ENCODE measurements at regions not wholly inside any gene's neighbourhood (a gene's known extent, or its start where the extent isn't known, plus 50 kb on each side); places are given as distances from the start of the nearest gene placed in this dataset.
"Not testable (repeated sequence)": the region's sequence is repeated elsewhere in the genome, so short reads cannot be mapped to it uniquely, and the experiment has no call there.

DNA sequence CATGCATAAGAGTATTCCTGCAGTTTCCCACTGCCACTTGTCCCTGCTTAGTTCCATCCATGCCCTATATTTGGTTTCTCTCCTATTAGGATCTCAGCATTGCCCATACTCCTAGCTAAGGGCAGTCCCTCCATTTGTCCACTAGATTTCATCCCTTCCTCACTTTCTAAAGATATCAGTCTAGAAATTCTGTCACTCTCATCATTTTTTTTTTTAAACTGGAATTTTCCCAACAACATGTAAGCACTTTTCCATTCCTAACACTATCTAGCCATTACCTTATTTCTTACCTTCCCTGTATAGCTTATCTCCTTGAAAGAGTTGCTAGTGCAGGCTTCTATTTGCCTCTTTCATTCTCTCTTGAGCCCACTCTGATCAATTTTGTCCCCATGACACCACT, 312.2 kb downstream of the BTBD3 start:
- DNase-seq (ENCODE audit: low spot score): no peak

DNA sequence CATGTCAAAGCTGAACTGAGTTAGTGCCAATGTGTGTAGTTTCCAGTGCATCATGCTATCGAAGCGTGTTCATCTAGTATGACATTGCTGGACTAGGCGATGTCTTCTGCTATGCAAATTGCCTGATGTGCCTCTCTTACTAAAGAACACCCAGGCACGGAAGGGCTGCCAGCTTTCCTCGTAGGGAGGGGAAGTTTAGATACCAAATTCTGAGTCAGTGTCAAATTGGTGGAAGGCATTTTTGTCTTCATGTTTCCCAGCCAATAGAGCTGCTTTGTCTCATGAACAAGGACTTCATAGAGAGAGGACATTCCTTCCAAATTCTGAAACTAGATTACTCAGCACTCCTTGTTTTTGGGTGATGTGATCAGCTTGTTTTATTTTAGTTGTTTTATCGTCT, 320.1 kb downstream of the BTBD3 start:
- TF ChIP-seq, protein P1, sequence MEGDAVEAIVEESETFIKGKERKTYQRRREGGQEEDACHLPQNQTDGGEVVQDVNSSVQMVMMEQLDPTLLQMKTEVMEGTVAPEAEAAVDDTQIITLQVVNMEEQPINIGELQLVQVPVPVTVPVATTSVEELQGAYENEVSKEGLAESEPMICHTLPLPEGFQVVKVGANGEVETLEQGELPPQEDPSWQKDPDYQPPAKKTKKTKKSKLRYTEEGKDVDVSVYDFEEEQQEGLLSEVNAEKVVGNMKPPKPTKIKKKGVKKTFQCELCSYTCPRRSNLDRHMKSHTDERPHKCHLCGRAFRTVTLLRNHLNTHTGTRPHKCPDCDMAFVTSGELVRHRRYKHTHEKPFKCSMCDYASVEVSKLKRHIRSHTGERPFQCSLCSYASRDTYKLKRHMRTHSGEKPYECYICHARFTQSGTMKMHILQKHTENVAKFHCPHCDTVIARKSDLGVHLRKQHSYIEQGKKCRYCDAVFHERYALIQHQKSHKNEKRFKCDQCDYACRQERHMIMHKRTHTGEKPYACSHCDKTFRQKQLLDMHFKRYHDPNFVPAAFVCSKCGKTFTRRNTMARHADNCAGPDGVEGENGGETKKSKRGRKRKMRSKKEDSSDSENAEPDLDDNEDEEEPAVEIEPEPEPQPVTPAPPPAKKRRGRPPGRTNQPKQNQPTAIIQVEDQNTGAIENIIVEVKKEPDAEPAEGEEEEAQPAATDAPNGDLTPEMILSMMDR (IDR thresholded peaks at IDR 0.05): no peak
- no peak for DNase-seq (ENCODE audit: low spot score)
- H3K27ac ChIP-seq: no peak overlapping the region
- H3K4me3 ChIP-seq: peak overlapping the region; percentile 8

More for the DNA sequence above, 312.2 kb downstream of the BTBD3 start:
- Histone ChIP-seq H3K4me3 (no peak overlapping the region), H3K27ac (no peak overlapping the region)
- TF ChIP-seq, protein P1 (IDR thresholded peaks at IDR 0.05): no peak

DNA sequence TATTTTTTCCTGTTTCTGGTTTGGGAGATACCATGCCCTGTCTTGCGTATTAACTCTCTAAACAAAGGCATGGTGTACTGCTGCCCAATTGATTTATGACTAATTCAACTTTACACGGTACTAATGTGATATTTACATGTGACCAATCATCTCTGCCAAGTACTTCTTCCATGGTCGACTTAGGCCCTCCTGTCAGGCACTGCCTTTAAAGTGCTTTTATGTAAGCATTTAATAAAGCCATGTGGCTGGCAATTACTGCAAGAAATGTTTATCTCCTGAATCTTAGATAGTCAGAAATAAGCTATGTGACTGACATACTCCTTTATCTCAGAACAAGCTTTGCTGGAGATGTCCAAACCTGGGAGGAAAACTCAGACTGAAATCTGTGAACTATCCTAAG, 323.4 kb downstream of the BTBD3 start:
- H3K4me3 ChIP-seq: no peak overlapping the region
- H3K27ac ChIP-seq: no peak overlapping the region
- TF ChIP-seq, protein P1 (IDR thresholded peaks at IDR 0.05): no peak
- no peak for DNase-seq (ENCODE audit: low spot score)

DNA sequence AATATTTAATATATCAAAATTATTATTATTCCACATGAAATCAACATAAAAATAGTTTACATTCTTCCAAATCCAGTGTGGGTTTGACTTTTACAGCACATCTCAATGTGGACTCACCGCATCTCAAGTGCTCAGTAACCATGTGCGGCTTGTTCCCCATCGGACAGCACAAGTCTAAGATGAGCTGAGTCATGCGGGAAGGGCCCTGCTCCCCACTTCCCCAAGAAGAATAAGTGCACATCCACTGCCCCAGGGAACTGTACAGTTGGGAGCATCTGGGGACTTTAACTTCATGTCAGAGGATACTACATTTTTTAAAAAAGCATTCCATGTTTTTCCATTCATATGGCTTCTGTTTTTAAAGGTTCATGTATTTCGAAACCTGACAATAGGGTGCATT, 325.6 kb downstream of the BTBD3 start:
- Histone ChIP-seq H3K27ac (no peak overlapping the region), H3K4me3 (no peak overlapping the region)
- no peak for DNase-seq (ENCODE audit: low spot score)
- TF ChIP-seq, protein P1 (IDR thresholded peaks at IDR 0.05): no peak

DNA sequence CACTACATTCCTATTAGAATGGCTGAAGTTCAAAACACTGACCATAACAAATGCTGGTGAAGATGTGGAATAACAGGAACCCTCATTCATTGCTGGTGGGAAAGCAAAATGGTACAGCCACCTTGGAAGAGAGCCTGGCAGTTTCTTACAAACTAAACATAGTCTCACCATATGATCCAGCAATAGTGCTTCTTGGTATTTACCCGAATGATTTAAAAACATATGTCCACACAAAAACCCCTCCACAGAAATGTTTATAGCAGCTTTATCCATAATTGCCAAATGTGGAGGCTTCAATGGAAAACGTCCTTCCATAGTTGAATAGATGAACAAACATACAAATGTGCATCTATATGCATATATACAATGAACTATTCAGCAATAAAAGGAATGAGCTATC, 330.8 kb downstream of the BTBD3 start:
- TF ChIP-seq, protein P1 (IDR thresholded peaks at IDR 0.05): no peak
- H3K4me3 ChIP-seq: no peak overlapping the region
- H3K27ac ChIP-seq: no peak overlapping the region
- no peak for DNase-seq (ENCODE audit: low spot score)

DNA sequence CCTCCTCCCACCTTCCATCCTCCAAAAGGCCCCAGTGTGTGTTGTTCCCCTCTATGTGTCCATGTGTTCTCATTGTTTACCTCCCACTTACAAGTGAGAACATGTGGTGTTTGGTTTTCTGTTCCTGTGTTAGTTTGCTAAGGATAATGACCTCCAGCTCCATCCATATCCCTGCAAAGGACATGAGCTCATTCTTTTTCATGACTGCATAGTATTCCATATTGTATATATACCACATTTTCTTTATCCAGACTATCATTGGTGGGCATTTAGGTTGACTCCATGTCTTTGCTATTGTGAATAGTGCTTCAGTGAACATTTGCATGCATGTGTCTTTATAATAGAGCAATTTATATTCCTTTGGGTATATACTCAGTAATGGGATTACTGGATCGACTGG, 333.0 kb downstream of the BTBD3 start:
- H3K4me3 ChIP-seq; DNase-seq (ENCODE audit: low spot score); H3K27ac ChIP-seq: not testable (repeated sequence)

DNA sequence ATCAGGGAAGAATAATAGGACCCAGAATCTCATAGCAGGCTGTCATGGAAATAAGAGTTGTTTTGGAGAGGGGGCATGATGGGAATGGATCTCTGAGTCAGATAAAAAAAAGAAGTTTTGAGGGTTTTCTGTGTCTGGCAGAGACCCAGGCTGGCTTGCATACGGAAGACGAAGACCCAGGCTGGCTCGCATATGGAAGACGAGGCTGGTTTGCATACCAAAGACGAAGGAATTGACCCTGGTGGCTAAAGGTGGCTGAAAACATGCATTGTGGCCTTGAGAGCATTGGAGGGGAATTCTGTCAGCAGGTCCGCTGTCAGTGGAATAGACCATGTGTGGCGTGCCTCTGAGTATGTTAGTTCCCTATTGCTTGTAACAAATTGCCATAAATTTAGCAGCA, 335.1 kb downstream of the BTBD3 start:
- no peak for DNase-seq (ENCODE audit: low spot score)
- Histone ChIP-seq H3K27ac (no peak overlapping the region), H3K4me3 (no peak overlapping the region)
- TF ChIP-seq, protein P1 (IDR thresholded peaks at IDR 0.05): no peak

DNA sequence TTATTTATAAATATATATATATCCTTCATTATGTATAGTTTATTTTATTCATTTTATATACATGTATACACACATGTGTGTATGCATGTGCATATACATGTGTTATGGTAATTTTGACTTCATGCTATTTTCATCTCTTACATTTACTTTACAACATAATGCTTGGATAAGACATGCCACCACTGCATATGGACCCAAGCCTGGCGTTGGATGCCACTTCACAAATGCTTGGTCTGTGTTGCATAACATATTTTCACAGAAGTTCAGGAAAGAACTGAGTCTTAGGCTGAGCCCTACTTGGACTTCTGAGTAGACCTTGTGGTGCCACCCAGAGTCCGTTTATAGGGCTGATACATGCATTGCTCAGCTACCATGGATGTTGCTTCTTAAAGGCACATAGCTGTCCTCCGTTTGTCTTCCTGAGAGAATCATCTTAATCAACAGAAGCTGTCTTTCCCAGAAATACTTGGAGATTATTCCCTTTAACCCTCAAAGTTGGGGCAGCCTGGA, 337.8 kb downstream of the BTBD3 start:
- no peak overlapping the region for H3K27ac ChIP-seq
- no peak for DNase-seq (ENCODE audit: low spot score)
- TF ChIP-seq, protein P1 (IDR thresholded peaks at IDR 0.05): no peak
- no peak overlapping the region for H3K4me3 ChIP-seq
